ENCODE measurements at regions not wholly inside any gene's neighbourhood (a gene's known extent, or its start where the extent isn't known, plus 50 kb on each side); places are given as distances from the start of the nearest gene placed in this dataset.

GRCh38 chr10:61091531-61091930 is 147.5 kb upstream of the RHOBTB1 start:
- no peak for DNase-seq (ENCODE audit: low spot score)

GRCh38 chr10:61089251-61089650 is 145.3 kb upstream of the RHOBTB1 start:
- no peak for DNase-seq (ENCODE audit: low spot score)

DNA sequence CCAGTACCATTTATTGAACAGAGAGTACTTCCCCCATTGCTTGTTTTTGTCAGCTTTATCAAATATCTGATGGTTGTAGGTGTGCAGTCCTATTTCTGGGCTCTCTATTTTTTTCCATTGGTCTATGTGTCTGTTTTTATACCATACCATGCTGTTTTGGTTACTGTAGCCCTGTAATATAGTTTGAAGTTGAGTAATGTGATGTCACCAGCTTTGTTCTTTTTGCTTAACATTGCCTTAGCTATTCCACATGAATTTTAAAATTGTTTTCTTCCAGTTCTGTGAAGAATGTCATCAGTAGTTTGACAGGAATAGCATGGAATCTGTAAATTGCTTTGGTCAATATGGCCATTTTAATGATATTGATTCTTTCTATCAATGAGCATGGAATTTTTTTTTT is 140.5 kb upstream of the RHOBTB1 start:
- DNase-seq (ENCODE audit: low spot score) = no peak

- no peak for DNase-seq (ENCODE audit: low spot score)
Measured at GRCh38 chr10:61081301-61081700, 137.3 kb upstream of the RHOBTB1 start.

DNA sequence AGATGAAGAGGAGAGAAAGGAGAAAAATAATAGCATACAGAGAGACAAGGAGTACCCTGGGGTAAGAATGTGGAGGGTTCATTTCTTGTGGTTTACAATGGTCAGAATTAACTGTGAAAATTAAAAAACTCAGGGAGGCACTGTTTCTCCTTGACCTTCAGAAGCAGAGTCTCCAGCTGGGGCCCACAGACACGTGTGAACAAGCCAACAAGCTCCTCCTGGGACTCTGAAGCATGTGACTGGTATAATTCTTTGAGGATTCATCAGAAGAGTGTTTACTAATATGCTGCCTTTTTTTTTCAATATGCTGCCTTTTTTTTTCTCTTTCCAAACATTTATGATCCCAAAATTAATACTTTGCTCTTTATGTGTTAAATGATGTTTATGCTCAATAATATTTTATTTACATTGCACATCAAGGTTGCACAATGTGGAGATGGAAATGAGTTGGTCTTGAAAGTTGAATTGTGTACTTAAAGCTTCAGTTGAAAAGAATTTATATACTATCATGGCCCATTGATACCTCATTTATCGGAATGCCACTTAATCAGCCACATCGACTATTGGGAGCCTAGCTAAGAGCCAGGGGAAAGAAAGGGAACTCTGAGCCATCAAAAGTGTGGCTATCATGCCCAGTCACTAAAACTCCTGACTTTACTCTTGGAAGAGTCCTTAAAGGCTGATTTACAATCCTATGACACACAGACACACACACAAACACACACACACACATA is 134.7 kb upstream of the RHOBTB1 start:
- DNase-seq (ENCODE audit: low spot score) = no peak

DNA sequence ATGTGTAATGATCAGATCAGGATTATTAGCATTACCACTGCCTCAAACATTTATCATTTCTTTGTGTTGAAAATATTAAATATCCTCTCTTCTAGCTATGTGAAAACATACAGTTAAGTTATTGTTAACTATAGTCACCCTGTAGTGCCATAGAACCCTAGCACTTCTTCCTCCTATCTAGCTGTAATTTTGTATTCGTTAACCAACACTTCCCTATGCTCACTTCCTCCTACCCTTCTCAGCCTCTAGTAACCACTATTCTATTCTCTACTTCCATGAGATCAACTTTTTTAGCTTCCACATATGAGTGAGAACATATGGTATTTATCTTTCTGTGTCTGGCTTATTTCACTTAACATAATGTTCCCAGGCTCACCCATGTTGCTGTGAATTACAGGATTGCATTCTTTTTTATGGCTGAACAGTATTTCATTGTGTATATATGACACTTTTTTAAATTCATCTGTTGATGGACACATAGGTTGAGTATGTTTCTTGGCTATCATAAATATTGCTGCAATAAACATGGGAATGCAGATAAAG is 132.7 kb upstream of the RHOBTB1 start:
- DNase-seq (ENCODE audit: low spot score) = no peak

GRCh38 chr10:61073391-61073790 is 129.4 kb upstream of the RHOBTB1 start:
- no peak for DNase-seq (ENCODE audit: low spot score)

DNA sequence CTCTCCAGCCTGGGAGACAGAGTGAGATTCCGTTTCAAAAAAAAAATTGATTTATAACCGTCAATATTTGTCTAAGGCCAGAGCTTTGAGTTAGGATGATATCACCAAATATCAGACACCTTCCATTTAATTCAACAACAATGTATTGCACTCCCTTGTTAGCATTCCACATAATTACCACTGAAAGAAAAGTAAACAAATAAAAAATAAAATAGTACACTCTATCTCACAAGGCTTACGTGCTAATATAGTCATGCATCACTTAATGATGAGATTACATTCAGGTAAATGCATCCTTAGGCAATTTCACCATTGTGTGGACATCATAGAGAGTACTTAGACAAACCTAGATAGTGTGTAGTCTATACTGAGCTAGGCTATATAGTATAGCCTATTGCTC is 127.6 kb upstream of the RHOBTB1 start:
- no peak for DNase-seq (ENCODE audit: low spot score)

DNA sequence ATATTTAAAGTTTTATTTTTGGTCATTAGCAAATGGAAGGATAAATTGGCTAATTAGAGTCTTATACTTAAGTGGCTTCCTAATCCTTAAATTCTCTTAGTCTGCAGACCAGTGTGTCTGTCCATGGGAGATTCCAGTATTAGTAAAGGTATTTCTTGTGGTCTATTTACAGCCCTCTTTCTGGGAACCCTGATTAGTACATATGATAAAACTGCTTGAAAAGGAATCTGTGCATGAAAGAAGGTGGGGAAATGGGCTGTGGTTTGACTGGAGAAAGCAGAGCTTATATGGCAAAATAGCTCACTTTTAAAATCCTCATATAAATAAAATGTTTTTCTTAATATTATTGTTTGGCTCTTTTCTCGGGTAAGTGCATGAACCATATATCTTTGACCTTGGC is 124.5 kb upstream of the RHOBTB1 start:
- DNase-seq (ENCODE audit: low spot score) = no peak

GRCh38 chr10:61067671-61068336 is 123.8 kb upstream of the RHOBTB1 start:
- no peak for DNase-seq (ENCODE audit: low spot score)

DNA sequence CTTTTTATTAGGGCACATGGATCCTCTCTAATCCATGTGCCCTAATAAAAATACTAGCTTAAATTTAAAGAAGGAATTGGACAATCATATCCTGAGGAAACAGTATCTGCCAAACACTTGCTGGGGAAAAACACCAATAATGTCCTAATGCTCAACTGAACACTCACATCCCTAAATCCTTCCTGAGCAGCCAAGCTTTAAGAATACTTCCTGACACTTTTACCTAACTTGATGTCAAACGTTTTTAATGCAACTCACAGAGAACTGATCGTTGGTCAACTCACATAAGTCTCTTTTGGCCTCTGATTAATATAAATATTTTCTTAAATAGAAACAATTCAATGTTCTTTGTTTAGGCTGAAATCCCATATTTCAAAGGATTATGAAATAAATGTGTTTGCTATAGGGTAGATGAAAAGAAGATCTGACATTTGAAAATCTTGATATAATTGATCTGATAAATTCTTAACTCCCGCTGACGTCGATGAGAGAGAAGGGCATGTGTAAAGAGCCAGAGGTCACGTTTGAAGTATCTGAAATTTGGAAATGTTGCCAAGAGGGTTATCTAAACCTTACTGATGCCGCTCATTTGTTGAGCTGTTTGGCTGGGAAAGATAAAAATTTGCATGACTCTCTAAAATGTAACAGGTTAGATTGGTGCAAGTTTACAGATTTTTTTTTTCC is 122.8 kb upstream of the RHOBTB1 start:
- no peak for DNase-seq (ENCODE audit: low spot score)

GRCh38 chr10:61065051-61065450 is 121.1 kb upstream of the RHOBTB1 start:
- DNase-seq (ENCODE audit: low spot score) = no peak

DNA sequence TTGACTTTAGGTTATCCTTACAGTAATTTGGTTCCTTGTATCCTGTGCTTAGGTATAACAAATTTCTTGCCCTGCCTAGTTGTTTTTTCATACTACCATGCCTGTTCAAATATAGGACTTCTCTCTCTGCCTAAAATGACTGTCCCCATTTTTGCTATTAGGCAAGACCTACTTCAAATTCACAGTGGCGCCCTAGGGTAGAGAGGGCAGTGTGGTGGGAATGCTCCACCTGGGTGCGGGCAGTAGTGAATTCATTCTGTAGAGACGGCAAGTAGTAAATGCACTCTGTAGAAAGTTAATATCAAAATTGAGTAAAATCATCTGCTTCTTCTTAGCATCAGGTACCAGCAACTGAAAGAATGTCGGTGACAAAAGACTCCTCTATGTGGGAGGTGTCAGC is 120.4 kb upstream of the RHOBTB1 start:
- DNase-seq (ENCODE audit: low spot score) = no peak

DNA sequence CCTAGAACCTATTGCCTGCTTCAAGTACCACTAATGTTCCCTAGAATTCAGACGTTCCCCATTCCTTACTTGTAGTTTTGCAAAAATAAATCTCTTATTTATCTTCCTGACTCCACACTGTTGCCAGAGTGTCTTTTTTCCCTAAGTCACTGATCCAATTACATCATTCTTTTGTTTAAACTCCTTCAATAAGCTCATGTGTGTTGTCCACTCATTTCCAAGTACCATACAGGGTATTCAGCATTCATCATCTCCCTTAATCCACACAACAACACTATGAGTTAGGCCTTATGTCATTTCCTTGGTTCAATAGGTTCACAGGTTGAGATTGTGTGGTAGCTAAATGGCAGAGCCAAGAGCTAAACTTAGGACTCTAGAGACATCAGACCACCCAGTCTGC is 119.9 kb upstream of the RHOBTB1 start:
- DNase-seq (ENCODE audit: low spot score) = no peak

DNA sequence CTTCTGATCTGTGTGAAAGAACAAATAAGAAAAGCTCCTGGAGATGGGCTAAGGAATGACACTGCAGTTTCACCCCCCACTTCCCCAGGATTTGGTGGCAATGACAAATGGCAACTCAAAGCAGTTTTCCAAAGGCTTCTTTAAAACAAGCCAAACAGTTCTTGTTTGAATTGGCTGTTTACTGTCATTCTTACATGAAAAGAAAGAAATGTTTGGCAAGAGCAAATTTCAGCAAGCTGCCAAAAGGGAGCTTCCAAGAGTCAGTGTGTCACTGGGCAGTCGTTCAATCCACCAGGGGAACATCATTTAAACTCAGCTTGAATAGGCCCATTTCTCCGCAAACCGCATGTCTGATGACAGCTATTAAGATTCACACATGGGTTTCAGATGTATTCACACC is 119.0 kb upstream of the RHOBTB1 start:
- DNase-seq (ENCODE audit: low spot score) = peak; percentile 13

- no peak for DNase-seq (ENCODE audit: low spot score)
Measured at GRCh38 chr10:61061923-61062504, 118.0 kb upstream of the RHOBTB1 start.

GRCh38 chr10:61059636-61060035 is 115.7 kb upstream of the RHOBTB1 start:
- DNase-seq (ENCODE audit: low spot score) = no peak

GRCh38 chr10:61052469-61053205 is 108.7 kb upstream of the RHOBTB1 start:
- DNase-seq (ENCODE audit: low spot score) = no peak

DNA sequence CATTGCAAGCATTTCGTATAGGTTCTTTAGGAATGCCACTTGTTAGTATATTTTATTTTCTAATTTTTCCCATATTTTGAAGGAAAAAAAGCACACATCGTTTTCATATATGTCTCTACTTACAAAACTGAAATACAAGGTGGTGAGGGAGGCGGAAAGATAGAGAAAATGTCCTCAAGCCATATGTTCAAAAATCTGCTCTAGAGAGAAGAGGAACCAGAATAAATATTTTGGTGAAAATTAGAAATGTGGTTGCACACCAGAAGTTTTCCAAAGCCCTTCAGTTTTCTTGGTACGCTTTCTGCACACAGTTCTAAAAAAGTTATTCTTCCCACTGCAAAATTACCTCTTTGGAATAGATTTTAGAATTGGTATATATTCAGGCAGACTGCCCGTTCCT is 107.4 kb upstream of the RHOBTB1 start:
- no peak for DNase-seq (ENCODE audit: low spot score)

DNA sequence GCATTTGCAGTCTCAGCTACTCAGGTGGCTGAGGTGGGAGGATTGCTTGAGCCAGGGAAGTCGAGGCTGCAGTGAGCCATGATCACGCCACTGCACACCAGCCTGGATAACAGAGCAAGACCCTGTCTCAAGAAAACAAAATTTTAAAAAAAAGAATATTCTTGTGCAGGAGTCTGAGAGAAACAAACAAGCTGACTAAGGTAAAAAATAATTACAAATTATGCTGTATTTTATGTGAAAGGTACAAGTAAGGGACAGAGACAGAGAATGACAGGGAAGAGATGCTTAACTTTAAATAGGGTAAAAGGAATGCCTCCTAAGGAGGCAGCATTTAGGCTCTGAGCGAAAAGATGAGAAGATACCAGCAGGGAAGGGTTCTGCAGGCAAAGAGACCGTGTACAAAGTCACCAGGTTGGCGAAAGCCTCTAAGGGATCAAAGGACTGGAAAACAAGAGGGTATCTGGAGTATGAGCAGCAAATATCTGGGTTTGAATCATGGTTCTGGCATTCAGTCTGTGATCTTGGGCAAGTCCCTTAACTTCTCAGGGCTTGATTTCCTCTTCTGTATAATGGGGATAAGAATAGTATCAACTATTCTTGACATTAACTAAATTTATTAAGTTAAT is 106.2 kb upstream of the RHOBTB1 start:
- no peak for DNase-seq (ENCODE audit: low spot score)

GRCh38 chr10:61049386-61049785 is 105.4 kb upstream of the RHOBTB1 start:
- no peak for DNase-seq (ENCODE audit: low spot score)

All from AG08395 (cell line).